ENCODE measurements at regions not wholly inside any gene's neighbourhood (a gene's known extent, or its start where the extent isn't known, plus 50 kb on each side); places are given as distances from the start of the nearest gene placed in this dataset.

DNA sequence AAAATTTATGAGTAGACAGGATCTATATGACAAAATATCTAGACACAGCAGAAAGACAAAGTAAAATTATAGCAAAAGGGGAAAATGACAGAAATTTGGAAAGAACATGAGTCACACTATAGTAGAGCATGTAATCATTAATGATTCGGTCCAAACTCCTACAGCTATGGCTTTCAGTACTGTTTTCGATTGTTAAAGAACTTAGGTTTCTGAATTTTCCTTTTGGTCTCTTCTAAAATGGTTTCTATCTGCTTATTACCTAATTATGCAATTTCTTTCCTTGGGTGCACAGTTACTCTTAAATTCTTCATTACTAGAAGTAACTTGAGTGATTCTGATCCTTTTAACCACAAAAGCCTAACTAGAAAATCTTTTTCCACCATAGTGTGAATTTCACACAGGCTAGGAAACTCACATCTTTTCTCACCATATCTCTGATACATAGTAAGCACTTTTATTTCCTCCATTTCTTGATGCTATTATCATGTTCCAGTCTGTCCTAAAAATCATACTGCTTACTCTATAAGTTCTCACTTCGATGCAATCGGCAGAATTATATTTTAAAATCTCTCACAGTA, 1101.4 kb downstream of the PCDH9 start:
- H3K27ac ChIP-seq: no peak overlapping the region
- TF ChIP-seq, protein P1, sequence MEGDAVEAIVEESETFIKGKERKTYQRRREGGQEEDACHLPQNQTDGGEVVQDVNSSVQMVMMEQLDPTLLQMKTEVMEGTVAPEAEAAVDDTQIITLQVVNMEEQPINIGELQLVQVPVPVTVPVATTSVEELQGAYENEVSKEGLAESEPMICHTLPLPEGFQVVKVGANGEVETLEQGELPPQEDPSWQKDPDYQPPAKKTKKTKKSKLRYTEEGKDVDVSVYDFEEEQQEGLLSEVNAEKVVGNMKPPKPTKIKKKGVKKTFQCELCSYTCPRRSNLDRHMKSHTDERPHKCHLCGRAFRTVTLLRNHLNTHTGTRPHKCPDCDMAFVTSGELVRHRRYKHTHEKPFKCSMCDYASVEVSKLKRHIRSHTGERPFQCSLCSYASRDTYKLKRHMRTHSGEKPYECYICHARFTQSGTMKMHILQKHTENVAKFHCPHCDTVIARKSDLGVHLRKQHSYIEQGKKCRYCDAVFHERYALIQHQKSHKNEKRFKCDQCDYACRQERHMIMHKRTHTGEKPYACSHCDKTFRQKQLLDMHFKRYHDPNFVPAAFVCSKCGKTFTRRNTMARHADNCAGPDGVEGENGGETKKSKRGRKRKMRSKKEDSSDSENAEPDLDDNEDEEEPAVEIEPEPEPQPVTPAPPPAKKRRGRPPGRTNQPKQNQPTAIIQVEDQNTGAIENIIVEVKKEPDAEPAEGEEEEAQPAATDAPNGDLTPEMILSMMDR (IDR thresholded peaks at IDR 0.05): no peak
- no peak for TF ChIP-seq ZFX (IDR thresholded peaks at IDR 0.05; ENCODE audit: borderline replicate concordance)

DNA sequence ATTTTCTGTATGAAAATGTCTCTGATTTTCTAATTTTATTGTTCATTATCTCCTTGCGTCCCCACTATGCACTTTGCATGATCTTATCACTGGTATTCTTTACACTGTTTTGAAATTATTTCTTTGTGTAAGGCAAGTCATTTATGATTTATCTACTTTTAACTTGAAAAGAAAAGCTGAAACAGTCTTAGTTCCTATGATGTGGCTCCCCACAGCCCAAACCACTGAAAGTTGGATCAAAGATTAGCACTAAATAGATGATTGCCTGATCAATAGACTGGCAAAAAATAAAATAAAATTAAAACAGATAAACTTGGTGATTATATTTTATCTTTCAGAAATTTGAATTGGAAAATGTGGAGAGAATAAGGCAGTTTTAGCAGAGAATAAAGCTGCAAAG, 1101.9 kb downstream of the PCDH9 start:
- TF ChIP-seq, protein P1 (IDR thresholded peaks at IDR 0.05): no peak
- no peak for TF ChIP-seq ZFX (IDR thresholded peaks at IDR 0.05; ENCODE audit: borderline replicate concordance)
- no peak overlapping the region for H3K27ac ChIP-seq

DNA sequence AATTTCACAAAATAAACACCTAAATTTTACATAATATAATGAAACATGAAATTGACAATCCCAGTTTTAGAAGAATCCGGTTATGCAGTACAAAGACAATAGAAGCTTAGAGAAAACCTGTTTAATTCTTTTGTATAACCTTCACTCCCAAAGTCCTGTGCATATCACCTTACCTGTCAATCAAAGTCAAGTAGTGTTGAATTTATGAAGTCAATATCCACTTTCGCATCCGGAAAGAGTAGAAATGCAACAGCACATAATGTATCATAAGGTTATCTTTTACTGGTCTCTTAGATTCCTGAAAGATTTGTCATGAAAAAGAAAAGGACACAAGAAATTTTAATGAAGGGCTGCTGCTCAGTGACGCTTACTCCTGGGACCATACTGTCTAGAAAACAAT, 1112.6 kb downstream of the PCDH9 start:
- H3K27ac ChIP-seq: no peak overlapping the region
- no peak for TF ChIP-seq ZFX (IDR thresholded peaks at IDR 0.05; ENCODE audit: borderline replicate concordance)
- TF ChIP-seq, protein P1 (IDR thresholded peaks at IDR 0.05): no peak

DNA sequence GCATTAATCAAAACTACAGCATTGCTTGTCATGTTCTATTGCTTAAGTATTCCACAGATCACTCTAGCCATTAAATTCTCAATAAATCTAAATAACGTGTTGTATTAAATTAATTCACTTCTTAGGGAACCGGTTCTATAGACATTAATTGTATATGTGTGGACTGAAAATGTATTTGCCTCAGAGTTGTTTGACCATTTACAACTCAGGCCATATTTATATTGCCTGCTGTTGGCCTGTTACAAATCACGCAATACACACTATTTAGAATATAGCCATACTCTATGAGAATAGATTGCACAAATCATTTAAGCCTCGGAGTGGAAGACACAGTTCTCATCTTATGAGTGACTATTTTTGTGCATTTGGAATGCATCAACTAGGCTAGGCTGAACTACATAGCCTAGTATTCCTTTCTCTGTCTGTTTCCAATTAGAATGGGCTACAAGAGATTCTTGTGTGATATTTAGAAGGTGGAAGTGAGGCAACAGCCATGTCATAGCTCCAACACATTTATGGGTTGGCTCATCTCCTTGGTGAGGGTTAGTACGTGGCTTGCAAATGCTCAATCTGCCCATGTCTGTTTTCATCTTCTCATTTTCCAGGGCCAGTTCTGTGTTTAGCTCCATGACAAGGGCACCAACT, 1116.1 kb downstream of the PCDH9 start:
- H3K27ac ChIP-seq: no peak overlapping the region
- TF ChIP-seq, protein P1 (IDR thresholded peaks at IDR 0.05): no peak
- TF ChIP-seq ZFX (IDR thresholded peaks at IDR 0.05; ENCODE audit: borderline replicate concordance): no peak

DNA sequence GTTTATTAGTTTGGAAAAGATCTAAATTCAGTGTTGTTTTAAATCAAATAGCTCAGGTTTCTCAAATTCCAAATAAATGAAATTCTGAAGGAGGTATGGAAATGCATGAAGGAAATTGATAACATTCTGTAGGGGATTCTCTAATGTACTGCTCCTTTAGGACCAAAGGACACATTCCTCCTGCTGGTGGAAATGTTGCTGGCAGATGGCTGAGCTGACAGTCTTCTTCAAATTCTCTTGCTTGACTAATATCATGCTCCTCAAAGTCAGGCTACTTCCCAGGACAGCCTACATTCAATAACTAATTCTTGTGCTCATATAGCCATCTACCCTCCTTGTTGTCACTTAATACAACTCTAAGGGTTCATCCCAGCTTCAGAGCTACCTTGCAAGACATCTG, 1118.5 kb downstream of the PCDH9 start:
- TF ChIP-seq, protein P1 (IDR thresholded peaks at IDR 0.05): no peak
- TF ChIP-seq ZFX (IDR thresholded peaks at IDR 0.05; ENCODE audit: borderline replicate concordance): no peak
- H3K27ac ChIP-seq: no peak overlapping the region

DNA sequence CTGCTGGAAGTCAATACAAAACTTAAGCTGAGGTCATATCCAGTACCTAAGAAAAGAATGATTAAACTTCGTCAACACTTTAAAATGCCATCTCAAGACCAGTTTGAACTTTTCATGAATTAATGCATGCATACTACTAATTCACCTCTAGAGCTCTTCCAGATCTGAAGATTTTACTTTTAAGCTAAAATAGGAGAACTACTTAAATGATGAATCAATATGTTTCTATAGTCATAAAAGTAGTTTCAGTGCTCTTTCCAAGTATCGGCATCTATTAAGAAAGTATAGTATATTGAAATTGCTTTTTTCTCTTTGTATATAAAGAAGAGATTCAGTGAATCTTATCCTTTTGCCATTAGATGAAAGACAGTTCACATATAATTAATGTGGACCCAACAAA, 1123.9 kb downstream of the PCDH9 start:
- TF ChIP-seq ZFX (IDR thresholded peaks at IDR 0.05; ENCODE audit: borderline replicate concordance): no peak
- TF ChIP-seq, protein P1 (IDR thresholded peaks at IDR 0.05): no peak
- no peak overlapping the region for H3K27ac ChIP-seq

DNA sequence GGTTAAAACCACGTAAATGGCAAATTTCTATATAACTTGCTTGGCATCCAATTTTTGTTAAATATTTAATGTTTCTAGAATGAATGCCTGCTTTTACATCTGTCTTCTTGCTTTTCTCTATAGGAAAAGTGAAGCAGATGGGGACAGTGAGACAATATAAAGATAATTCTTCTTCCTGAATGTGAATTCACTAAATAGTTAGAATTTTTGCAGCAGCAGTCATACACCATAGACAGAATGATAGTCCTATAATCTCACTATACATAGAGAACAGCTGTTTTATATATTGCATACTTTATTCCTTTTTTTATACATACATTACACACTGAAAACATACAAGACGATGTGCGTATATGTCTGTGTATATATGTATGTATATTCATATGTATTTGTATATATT, 1127.3 kb downstream of the PCDH9 start:
- H3K27ac ChIP-seq: no peak overlapping the region
- TF ChIP-seq, protein P1 (IDR thresholded peaks at IDR 0.05): no peak
- TF ChIP-seq ZFX (IDR thresholded peaks at IDR 0.05; ENCODE audit: borderline replicate concordance): no peak

Data from 22Rv1 (cell line).